Activated T-cell treated with anti-CD3 and anti-CD28 coated beads, Interleukin-2, amount 50 U/mL, for 24 hours (primary cell): ENCODE measurements at regions not wholly inside any gene's neighbourhood (a gene's known extent, or its start where the extent isn't known, plus 50 kb on each side); places are given as distances from the start of the nearest gene placed in this dataset.

Experiments used
- DNase-seq: peaks from one replicate; pipeline ENCODE4 v3.0.0-alpha.2; 2020
- H3K27ac Mint-ChIP-seq: 2 replicates; pipeline ENCODE4 v1.8.0; 2020; ENCODE audit warnings: mild to moderate bottlenecking, mixed read lengths
- H3K27me3 Mint-ChIP-seq: 2 replicates; pipeline ENCODE4 v1.8.0; 2020; ENCODE audit warnings: mixed read lengths
- H3K36me3 Mint-ChIP-seq: 2 replicates; pipeline ENCODE4 v1.8.0; 2020; ENCODE audit warnings: low read depth, mixed read lengths
- H3K4me1 Mint-ChIP-seq: 2 replicates; pipeline ENCODE4 v1.8.0; 2020; ENCODE audit warnings: low read depth, mixed read lengths
- H3K4me3 Mint-ChIP-seq: 2 replicates; pipeline ENCODE4 v1.8.0; 2020; ENCODE audit warnings: mild to moderate bottlenecking, moderate library complexity, mixed read lengths
- H3K9me3 Mint-ChIP-seq: 2 replicates; pipeline ENCODE4 v1.8.0; 2020; ENCODE audit warnings: mixed read lengths

DNA sequence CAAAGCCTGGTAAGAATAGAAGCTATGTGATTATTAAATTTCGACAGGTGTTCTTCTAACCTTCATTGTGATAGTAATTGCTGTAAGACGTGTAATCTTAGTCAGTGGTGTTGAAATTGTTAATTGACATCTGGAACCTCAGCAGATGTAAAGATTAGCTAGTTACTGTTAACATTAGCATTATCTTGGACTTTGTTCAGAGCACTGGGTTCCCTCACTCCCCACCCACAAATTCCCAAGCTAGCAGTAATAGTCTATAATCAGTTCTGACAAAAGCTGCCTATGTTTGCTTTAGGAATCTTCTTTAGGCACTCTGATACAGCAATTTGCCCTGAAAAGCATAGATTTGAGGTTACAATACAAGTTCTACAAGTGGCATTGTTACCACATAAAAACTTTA, 233.7 kb downstream of the EN1 start:
- no peak for DNase-seq
- H3K27me3 Mint-ChIP-seq: peaks cover 7% of the 10 kb centered on the region
- H3K4me3 Mint-ChIP-seq: no peak overlapping the region
- no peaks in the 10 kb centered on the region for H3K36me3 Mint-ChIP-seq
- H3K27ac Mint-ChIP-seq: no peak overlapping the region
- no peaks in the 10 kb centered on the region for H3K9me3 Mint-ChIP-seq
- H3K4me1 Mint-ChIP-seq: no peaks in the 10 kb centered on the region

DNA sequence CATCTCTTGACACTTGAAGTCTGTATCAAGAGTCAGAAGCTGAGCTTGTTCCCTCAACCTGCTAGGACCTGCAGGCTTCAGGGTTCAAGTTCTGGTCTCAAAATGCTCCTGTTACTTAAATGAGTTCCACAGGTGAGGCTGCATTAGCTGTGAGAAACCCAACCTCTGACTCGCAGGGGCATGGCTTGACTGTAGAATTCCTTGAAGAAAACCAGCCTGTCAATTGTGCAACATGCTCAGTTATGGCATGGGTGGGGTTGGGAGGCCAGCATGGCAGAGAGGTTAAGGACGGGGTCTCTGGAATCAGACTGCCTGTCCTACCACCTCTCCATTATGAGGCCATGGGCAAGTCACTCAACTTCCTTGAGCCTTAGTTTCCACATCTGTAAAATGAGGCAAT, 235.8 kb downstream of the EN1 start:
- DNase-seq: no peak
- Mint-ChIP-seq H3K9me3 (no peaks in the 10 kb centered on the region), H3K36me3 (no peaks in the 10 kb centered on the region), H3K4me1 (no peaks in the 10 kb centered on the region), H3K27me3 (peaks cover 13% of the 10 kb centered on the region), H3K4me3 (no peak overlapping the region), H3K27ac (no peak overlapping the region)

DNA sequence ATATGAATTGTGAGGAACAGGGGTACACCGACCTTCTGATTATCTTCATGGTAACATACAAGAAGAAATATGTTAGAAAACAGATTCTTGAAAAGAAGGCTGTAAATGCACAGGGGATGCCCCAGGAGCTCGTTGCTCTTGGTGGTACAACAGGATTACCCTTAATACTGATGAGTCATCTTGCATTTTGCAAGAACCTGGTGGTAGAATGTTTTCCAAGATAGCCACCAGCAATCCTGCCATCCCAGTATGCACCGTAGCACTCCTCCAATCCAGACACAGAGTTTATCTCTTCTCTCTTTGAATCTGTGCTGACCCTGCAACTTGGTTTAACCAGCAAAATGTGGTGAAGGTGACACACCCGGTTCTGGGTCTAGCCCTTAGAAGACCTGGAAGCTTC, 238.3 kb downstream of the EN1 start:
- Mint-ChIP-seq H3K27me3 (peaks cover 13% of the 10 kb centered on the region), H3K27ac (no peak overlapping the region), H3K36me3 (no peaks in the 10 kb centered on the region), H3K9me3 (no peaks in the 10 kb centered on the region), H3K4me1 (no peaks in the 10 kb centered on the region), H3K4me3 (no peak overlapping the region)
- DNase-seq: no peak

DNA sequence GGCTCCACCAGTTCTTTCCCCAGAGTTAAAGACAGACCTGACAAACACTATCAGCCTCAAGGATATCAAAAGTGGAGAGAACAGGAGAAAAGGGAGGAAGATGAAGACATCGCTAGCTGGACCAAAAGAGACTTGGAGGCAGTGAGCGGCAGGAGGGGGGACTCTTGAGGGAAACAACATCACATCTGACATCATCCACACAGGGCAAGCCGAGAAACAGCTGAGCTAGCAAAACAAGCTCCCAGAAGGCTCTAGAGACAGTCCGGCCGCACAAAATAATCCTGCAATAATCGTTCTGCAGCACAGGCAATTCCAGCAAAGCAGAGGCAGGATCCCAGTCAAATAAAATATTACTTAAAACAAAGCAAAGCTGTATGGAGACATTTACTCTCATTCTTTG, 239.8 kb downstream of the EN1 start:
- Mint-ChIP-seq H3K27ac (no peak overlapping the region), H3K36me3 (no peaks in the 10 kb centered on the region), H3K9me3 (no peaks in the 10 kb centered on the region), H3K27me3 (peaks cover 13% of the 10 kb centered on the region), H3K4me3 (no peak overlapping the region), H3K4me1 (no peaks in the 10 kb centered on the region)
- no peak for DNase-seq

DNA sequence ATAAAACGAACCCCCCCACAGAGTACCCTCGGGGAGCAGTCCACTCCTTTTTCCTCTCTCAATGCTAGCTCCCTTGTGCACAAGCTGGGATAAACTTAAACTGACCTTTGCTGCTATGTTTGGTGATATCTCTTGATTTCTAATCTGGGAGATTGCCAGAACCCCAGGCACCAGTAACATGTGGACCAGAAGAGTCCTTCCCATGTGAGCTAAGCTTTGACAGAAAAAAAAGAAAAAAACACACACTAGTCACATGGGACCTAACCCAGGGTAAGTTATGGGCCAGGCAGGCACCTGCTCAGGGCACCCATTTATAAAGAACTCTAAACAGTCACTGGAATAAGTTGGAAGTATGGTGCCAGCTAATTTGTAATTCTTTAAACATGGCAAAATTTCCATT, 242.6 kb downstream of the EN1 start:
- Mint-ChIP-seq H3K36me3 (no peaks in the 10 kb centered on the region), H3K9me3 (peaks cover 4% of the 10 kb centered on the region), H3K27ac (no peak overlapping the region), H3K4me3 (no peak overlapping the region), H3K4me1 (no peaks in the 10 kb centered on the region), H3K27me3 (peaks cover 11% of the 10 kb centered on the region)
- no peak for DNase-seq

DNA sequence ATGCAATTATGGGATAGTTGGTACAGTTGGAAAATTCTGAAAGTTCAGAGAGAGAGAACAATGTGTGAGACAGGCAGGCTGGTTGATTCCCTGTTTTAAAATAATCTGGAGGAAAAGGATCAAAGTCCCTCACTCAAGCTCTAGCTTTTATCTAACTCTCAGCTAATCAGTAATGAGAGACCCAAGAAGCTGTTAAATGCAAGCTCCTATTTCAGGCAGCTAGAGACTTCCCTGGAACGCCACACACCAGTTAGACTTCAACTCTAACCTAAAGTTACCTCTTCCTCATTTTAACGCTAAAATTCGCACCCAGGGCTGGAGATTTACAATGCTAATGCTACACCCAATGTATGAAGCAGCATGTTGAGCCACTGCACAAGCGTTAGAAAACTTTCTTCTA, 243.1 kb downstream of the EN1 start:
- H3K27ac Mint-ChIP-seq: no peak overlapping the region
- H3K4me3 Mint-ChIP-seq: no peak overlapping the region
- no peak for DNase-seq
- H3K9me3 Mint-ChIP-seq: peaks cover 4% of the 10 kb centered on the region
- H3K4me1 Mint-ChIP-seq: no peaks in the 10 kb centered on the region
- peaks cover 11% of the 10 kb centered on the region for H3K27me3 Mint-ChIP-seq
- no peaks in the 10 kb centered on the region for H3K36me3 Mint-ChIP-seq

DNA sequence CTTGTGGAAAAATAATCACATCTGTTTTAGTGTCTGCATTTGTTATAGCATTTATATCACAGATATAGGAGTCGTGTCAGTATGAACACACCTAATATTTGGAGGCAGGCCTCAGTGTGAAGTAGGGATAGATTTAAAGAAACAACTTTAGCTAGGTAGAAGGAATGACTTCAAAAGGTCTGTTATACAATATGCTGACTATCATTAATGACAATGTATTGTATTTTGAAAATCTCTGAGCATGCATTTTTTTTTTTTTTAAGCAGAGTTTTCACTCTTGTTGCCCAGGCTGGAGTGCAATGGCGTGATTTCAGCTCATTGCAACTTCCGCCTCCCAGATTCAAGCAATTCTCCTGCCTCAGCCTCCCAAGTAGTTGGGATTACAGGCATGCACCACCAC, 248.3 kb downstream of the EN1 start:
- H3K27me3 Mint-ChIP-seq: peaks cover 5% of the 10 kb centered on the region
- H3K36me3 Mint-ChIP-seq: no peaks in the 10 kb centered on the region
- no peak overlapping the region for H3K27ac Mint-ChIP-seq
- no peak overlapping the region for H3K4me3 Mint-ChIP-seq
- H3K4me1 Mint-ChIP-seq: no peaks in the 10 kb centered on the region
- no peak for DNase-seq
- H3K9me3 Mint-ChIP-seq: peaks cover 6% of the 10 kb centered on the region

DNA sequence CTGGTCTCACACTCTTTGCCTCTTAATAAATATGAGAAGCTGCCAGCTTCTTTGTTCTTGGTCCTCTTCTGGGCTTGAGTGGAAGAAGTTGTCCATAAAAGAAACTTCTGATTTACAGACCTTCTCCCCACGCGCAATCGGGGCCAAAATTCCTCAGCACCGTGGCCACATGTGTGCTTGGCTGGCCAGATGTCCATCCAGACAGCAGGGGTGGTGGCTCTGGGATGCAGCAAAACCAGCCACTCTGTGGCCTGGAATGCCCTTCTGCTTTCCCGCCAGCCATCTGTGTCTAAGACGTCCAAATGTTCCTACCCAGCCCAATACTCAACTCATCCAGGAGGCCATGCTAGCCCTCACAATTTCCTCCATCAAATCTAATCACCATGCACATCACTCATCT, 250.8 kb downstream of the EN1 start:
- Mint-ChIP-seq H3K36me3 (no peaks in the 10 kb centered on the region), H3K4me3 (no peak overlapping the region), H3K27me3 (peaks cover 2% of the 10 kb centered on the region), H3K27ac (no peak overlapping the region), H3K4me1 (no peaks in the 10 kb centered on the region), H3K9me3 (peaks cover 6% of the 10 kb centered on the region)
- DNase-seq: no peak

DNA sequence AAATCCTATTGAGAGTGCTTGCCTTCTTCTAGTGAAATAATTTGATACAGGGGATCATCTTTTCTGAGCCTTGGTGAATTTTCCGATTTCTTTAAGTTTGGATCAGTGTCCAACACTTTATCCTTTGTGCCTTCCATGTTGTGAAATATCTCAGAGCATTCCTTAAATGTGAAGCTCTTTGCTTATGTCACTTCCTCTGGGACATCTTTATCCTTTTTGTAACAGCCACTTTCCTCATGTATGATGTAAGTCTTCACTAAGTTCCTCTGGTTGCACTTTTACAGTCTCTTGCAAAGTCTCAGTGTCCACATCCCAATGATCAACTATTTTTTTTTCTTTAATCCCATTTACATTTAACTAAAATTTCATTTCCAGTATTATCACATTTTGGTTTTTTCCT, 254.2 kb downstream of the EN1 start:
- peaks cover 3% of the 10 kb centered on the region for H3K27me3 Mint-ChIP-seq
- no peaks in the 10 kb centered on the region for H3K36me3 Mint-ChIP-seq
- H3K4me1 Mint-ChIP-seq: no peaks in the 10 kb centered on the region
- H3K9me3 Mint-ChIP-seq: peaks cover 2% of the 10 kb centered on the region
- no peak overlapping the region for H3K27ac Mint-ChIP-seq
- no peak overlapping the region for H3K4me3 Mint-ChIP-seq
- DNase-seq: no peak

DNA sequence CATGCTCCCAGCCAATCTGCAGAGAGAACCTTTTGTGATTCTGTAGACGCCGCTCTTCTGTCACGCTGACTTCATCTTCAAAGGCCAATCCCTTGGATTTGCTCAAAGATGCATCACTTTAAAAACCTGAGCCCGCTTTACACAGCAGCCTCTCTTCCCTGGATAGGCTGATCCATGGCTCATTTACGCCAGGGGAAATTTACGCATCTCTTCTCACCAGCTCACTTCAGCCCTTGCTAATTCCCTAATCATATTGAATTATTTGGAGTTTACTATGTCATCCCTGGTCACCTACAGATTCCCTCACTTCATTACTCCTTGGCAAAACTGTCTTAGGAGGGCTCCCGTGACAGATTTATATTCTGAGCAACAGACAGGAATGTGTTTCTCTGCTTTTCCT, 256.2 kb downstream of the EN1 start:
- H3K9me3 Mint-ChIP-seq: no peaks in the 10 kb centered on the region
- no peak overlapping the region for H3K27ac Mint-ChIP-seq
- DNase-seq: no peak
- H3K36me3 Mint-ChIP-seq: no peaks in the 10 kb centered on the region
- H3K4me1 Mint-ChIP-seq: no peaks in the 10 kb centered on the region
- peaks cover 3% of the 10 kb centered on the region for H3K27me3 Mint-ChIP-seq
- no peak overlapping the region for H3K4me3 Mint-ChIP-seq

DNA sequence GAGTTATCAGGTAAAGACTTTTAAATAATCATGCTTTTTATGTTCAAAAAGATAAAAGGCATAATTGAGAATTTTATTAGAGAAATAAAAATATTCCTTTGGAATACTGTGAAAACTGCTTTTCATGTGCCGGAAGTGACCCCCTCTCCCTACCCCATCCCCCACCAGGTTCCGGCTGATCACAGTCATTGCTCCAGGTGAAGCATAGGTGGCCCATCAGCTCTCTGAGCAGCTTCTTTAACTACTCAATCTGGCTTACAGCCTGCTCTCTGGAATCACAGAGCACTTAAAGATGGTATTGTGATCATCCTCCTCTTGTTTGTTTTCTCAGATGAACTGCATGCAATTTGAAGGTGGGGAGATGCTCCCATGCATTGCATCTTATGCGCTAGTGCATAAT, 257.7 kb downstream of the EN1 start:
- no peak for DNase-seq
- H3K36me3 Mint-ChIP-seq: no peaks in the 10 kb centered on the region
- no peaks in the 10 kb centered on the region for H3K4me1 Mint-ChIP-seq
- no peak overlapping the region for H3K4me3 Mint-ChIP-seq
- no peaks in the 10 kb centered on the region for H3K9me3 Mint-ChIP-seq
- peaks cover 3% of the 10 kb centered on the region for H3K27me3 Mint-ChIP-seq
- no peak overlapping the region for H3K27ac Mint-ChIP-seq

DNA sequence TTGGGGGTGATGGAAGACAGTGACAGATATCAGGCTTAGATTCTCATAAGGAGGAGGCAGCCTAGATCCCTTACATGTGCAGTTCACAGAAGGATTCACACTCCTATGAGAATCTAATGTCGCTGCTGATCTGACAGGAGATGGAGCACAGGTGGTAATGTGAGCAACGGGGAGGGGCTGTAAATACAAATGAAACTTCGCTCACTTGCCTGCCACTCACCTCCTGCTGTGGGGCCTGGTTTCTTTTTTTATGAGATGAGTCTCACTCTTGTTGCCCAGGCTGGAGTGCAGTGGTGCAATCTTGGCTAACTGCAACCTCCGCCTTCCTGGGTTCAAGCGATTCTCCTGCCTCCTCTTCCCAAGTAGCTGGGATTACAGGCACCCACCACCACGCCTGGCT, 258.6 kb downstream of the EN1 start:
- Mint-ChIP-seq H3K4me3 (no peak overlapping the region), H3K9me3 (no peaks in the 10 kb centered on the region), H3K36me3 (no peaks in the 10 kb centered on the region), H3K4me1 (no peaks in the 10 kb centered on the region), H3K27ac (no peak overlapping the region), H3K27me3 (peaks cover 3% of the 10 kb centered on the region)
- DNase-seq: no peak

DNA sequence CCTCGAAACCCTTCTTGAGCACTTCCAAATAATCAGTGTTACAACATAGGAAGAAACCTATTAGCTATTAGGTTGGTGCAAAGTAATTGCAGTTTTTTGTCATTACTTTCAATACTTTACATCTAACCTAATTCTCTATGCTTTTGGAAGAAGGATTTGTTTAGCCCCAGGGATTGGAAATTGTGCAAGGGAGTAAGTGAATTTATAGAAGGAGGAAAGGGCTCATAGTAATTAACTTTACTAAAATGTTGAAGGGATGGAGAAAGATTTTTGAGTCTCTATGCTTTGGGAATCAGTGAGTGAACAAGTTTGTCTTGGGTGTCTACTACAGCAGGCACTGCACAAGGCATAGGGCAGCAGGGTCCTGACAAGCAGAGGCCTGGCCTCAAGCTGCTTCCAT, 261.1 kb downstream of the EN1 start:
- Mint-ChIP-seq H3K9me3 (no peaks in the 10 kb centered on the region), H3K4me3 (no peak overlapping the region), H3K36me3 (no peaks in the 10 kb centered on the region), H3K4me1 (no peaks in the 10 kb centered on the region), H3K27me3 (peaks cover 3% of the 10 kb centered on the region), H3K27ac (no peak overlapping the region)
- DNase-seq: no peak

DNA sequence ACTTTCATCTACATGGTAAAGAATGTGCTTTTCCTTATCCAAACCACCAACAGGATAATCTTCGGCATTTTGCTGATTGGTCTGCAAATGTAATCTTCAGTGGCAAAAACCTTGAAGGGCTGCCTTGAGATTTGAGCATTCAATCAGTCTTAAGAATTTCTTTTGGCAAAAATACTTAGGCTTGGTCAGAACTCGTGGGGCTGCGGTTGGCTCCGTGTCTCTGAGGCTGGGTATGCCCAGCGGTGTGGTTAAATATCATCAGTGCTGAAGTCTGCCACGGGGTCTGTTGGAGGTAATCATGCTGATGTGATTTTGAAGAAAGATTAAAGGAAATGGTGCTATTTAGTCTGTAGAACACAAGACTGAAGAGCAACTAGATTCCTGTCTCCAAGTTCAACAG, 262.6 kb downstream of the EN1 start:
- Mint-ChIP-seq H3K4me1 (no peaks in the 10 kb centered on the region), H3K4me3 (no peak overlapping the region), H3K27ac (no peak overlapping the region), H3K27me3 (peaks cover 6% of the 10 kb centered on the region), H3K36me3 (no peaks in the 10 kb centered on the region), H3K9me3 (no peaks in the 10 kb centered on the region)
- DNase-seq: no peak

DNA sequence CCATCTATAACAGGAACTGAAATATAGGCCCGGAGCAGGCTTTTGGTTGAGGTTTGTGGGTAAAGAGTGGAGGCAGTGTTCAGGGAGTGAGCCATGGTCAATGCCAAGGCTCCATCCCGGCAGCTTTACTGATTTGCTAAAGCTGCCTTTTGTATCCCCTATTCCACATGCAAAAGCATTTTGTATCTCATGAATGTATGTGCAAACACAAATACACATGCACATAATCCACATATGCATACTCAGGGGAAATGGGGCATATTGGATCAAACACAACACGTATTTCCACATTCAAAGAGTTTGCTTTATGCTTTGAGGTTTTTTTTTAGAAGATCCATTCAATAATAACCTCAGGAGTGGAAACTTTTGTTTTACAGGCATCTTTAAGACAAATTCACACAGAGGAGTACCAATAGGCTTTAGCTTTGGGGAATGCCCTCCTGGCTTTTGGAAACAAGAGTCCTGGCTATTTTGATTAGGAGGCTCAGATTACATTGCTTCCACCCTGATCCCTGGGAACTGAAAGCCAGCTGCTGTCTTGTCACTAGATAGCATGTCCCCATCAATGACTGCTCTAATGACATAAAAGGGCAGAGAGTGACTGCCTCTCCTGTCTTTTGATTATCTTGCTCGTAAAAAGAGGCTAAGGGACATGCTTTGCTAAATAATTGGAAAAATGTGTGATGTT, 263.2 kb downstream of the EN1 start:
- Mint-ChIP-seq H3K27ac (no peak overlapping the region), H3K36me3 (no peaks in the 10 kb centered on the region), H3K27me3 (peaks cover 4% of the 10 kb centered on the region), H3K4me1 (no peaks in the 10 kb centered on the region), H3K4me3 (no peak overlapping the region), H3K9me3 (no peaks in the 10 kb centered on the region)
- DNase-seq: no peak

DNA sequence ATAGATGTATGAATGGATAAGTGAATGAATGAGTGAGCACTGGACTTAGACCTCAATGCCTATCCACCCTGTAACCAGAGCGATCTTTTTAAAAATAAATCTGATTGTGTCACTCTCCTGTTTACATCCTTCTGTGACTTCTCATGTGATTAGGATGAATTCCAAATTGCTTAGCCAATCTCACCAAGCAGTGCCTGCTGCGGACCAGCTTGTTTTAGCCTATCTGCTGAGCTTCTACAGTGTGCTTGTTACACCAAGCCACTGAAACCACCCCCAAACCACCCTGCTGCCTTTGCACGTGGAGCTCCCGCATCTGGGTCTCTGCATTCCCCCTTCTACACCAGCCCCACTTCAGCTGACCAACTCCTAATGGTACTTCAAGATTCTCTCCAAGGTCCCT, 265.4 kb downstream of the EN1 start:
- Mint-ChIP-seq H3K9me3 (no peaks in the 10 kb centered on the region), H3K4me3 (no peak overlapping the region), H3K4me1 (no peaks in the 10 kb centered on the region), H3K36me3 (no peaks in the 10 kb centered on the region), H3K27me3 (peaks cover 3% of the 10 kb centered on the region), H3K27ac (no peak overlapping the region)
- no peak for DNase-seq
